T-helper 17 cell (primary cell): ENCODE measurements at regions not wholly inside any gene's neighbourhood (a gene's known extent, or its start where the extent isn't known, plus 50 kb on each side); places are given as distances from the start of the nearest gene placed in this dataset.

Experiments
- ATAC-seq: fragments of 150-1000 bp; cut with Tn5 transposase; 2 replicates; pipeline ENCODE4 v1.10.0; 2021; ENCODE audit warnings: mild to moderate bottlenecking, moderate library complexity
- DNase-seq, 3 donors: peaks; one replicate each; pipeline versions ENCODE4 v3.0.0 to v3.0.0-alpha.2; 2020 to 2021
- H3K9me3 ChIP-seq: one replicate; pipeline ENCODE4 v1.7.0; 2013; ENCODE audit warnings: low read length, mild to moderate bottlenecking; ENCODE audit not compliant: control insufficient read depth, poor library complexity, severe bottlenecking
- H3K27ac Mint-ChIP-seq: one replicate; pipeline ENCODE4 v1.8.0; 2022; ENCODE audit warnings: mild to moderate bottlenecking, moderate library complexity, mixed read lengths
- H3K27me3 Mint-ChIP-seq: one replicate; pipeline ENCODE4 v1.8.0; 2022; ENCODE audit warnings: mixed read lengths
- H3K36me3 Mint-ChIP-seq: one replicate; pipeline ENCODE4 v1.8.0; 2022; ENCODE audit warnings: low read depth, mixed read lengths
- H3K4me1 Mint-ChIP-seq: one replicate; pipeline ENCODE4 v1.8.0; 2022; ENCODE audit warnings: mild to moderate bottlenecking, mixed read lengths
- H3K4me3 Mint-ChIP-seq: one replicate; pipeline ENCODE4 v1.8.0; 2022; ENCODE audit warnings: mild to moderate bottlenecking, moderate library complexity, mixed read lengths

DNA sequence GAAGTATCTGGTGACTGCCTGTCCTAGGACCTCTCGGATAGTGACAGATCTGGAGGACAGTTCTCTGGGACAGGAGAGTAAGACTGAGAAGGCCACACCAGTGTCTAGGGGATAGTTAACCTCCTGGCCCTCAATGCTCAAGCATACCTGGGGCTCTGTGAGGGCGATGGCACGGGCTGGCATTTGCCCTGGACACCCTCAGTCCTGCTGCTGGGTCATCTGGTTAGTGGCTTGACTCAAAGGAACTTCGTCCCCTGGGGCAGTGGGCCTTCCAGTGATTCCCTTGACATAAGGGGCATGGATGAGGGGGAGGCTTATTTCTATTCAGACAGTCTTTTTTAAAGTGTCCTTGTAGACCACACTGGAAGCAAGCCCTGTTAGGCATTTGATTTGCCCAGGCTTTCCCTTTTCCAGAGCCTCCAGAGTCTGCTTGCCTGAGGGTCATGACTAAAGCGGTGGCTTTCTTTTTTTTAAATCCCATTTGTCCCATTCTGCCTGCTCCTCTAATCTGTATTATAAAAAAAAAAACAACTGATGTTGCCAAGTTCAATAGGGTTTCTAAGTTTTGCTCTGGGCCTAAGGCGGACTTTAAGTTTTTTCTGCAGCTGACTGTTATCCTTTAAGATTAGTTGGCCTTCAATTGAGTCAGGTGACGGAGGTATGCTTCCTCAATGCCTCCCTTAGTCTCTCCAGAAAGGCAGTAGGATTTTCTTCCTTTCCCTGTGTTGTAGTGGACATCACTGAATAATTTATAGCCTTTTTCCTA is 2083.5 kb upstream of the C9orf72 start:
- no peak overlapping the region for H3K4me3 Mint-ChIP-seq
- no peak overlapping the region for H3K27ac Mint-ChIP-seq
- H3K9me3 ChIP-seq = no peaks in the 10 kb centered on the region
- DNase-seq (no peak), ATAC-seq (no peak)
- no peaks in the 10 kb centered on the region for H3K36me3 Mint-ChIP-seq
- no peaks in the 10 kb centered on the region for H3K27me3 Mint-ChIP-seq
- no peaks in the 10 kb centered on the region for H3K4me1 Mint-ChIP-seq

DNA sequence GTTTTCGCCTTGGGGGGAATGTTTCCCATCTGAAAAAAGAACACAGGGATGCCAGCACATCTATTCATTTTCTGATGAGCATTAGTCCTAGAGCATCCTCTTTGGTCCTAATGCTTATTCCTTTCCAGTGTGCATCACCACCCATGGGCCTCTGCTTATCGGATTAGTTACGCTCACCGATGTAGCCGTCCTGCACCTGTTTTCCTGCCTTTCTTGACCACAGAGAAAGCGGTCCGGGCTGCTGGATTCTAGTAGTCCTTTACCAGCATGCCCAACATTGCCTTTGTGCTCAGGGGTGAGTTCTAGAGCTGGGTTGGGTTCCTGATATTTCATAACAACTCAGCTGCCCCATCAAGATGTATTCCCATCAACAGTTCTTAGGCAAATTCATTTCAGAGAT is 2084.5 kb upstream of the C9orf72 start:
- H3K27ac Mint-ChIP-seq = no peak overlapping the region
- no peak overlapping the region for H3K4me3 Mint-ChIP-seq
- H3K4me1 Mint-ChIP-seq = no peaks in the 10 kb centered on the region
- H3K27me3 Mint-ChIP-seq = no peaks in the 10 kb centered on the region
- H3K36me3 Mint-ChIP-seq = no peaks in the 10 kb centered on the region
- ATAC-seq = no peak
- DNase-seq = no peak
- no peaks in the 10 kb centered on the region for H3K9me3 ChIP-seq

DNA sequence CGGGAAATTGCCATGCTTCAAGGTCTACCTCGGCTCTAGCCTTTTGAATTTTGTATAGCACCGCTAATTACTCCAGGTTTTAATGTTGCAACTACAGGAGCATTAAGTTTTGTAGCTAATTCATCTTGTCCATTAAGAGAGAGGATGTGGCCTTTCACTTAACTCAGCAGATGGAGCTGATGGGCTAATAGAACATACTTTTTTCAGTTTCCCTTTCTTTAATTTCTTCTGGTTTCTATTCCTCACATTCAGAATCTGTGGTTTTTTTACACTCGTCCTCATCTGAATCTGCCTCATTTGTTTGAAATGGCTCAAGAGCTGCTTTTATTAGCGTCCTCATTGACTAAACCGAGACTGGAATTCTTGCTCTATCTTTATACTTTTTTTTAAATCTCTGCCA is 2085.7 kb upstream of the C9orf72 start:
- no peak for DNase-seq
- no peak overlapping the region for H3K27ac Mint-ChIP-seq

DNA sequence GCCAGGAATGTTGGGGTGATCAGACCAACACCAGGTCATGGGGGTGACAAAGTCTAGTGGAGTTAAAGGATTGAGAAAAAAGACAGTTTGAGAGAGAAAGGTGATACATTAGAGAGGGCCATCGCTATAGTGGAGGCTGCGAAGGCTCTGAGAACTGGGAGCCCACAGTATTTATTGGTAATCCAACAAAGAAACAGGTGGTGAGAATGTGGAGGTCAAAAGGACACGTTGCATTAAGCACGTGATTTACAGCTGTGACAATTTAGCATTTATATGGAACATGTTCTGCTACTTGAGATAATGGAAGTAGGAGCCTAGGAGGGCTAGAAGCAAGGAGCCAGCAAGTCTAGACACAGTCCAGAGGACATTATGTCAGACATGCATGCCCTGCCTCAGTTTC is 2086.5 kb upstream of the C9orf72 start:
- DNase-seq (no peak), ATAC-seq (no peak)
- Mint-ChIP-seq H3K27ac (no peak overlapping the region), H3K27me3 (no peaks in the 10 kb centered on the region), H3K4me1 (no peaks in the 10 kb centered on the region), H3K4me3 (no peak overlapping the region), H3K36me3 (no peaks in the 10 kb centered on the region)
- no peaks in the 10 kb centered on the region for H3K9me3 ChIP-seq

More for the DNA sequence above, 2085.7 kb upstream of the C9orf72 start:
- no peaks in the 10 kb centered on the region for H3K9me3 ChIP-seq
- no peaks in the 10 kb centered on the region for H3K4me1 Mint-ChIP-seq
- H3K27me3 Mint-ChIP-seq = no peaks in the 10 kb centered on the region
- H3K4me3 Mint-ChIP-seq = no peak overlapping the region
- no peak for ATAC-seq
- H3K36me3 Mint-ChIP-seq = no peaks in the 10 kb centered on the region

DNA sequence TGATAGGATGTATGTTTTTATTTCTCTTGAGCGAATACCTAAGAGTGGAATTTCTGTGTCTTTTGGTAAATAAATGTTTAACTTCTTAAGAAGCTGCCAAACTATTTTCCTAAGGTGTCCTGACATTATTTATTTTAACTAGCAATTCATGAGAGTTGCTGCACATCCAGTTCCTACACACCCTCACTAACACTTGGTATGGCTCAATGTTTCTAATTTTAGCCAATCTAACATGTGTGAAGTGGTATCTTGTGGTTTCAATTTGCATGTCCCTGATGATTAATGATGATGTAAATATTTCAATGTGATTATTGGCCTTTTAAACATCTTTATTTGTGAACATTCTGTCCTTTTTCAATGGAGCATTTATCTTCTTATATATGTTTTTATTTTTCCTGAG is 2095.5 kb upstream of the C9orf72 start:
- H3K9me3 ChIP-seq = no peaks in the 10 kb centered on the region
- no peak overlapping the region for H3K4me3 Mint-ChIP-seq
- H3K4me1 Mint-ChIP-seq = no peaks in the 10 kb centered on the region
- no peak overlapping the region for H3K27ac Mint-ChIP-seq
- no peaks in the 10 kb centered on the region for H3K36me3 Mint-ChIP-seq
- ATAC-seq = no peak
- DNase-seq = no peak
- no peaks in the 10 kb centered on the region for H3K27me3 Mint-ChIP-seq

DNA sequence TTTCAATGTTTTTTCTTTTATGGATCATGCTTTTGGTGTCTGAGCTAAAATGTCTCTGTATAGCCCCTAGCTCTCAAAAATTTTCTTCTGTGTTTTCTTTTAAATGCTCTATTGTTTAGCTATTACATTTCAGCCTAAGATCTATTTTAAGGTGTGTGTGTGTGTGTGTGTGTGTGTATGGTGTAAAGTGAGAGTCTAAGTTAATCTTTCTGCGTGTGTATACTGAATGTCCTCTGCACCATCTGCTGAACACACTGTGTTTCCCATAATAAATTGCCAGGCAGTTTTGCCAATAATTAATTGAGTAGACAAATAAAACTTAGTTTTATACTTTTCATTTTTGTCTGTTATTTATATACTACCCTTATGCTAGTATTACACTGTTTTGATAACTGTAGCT is 2096.3 kb upstream of the C9orf72 start:
- H3K9me3 ChIP-seq = no peaks in the 10 kb centered on the region
- Mint-ChIP-seq H3K4me3 (no peak overlapping the region), H3K4me1 (no peaks in the 10 kb centered on the region), H3K27ac (no peak overlapping the region), H3K27me3 (no peaks in the 10 kb centered on the region), H3K36me3 (no peaks in the 10 kb centered on the region)
- no peak for ATAC-seq
- no peak for DNase-seq

DNA sequence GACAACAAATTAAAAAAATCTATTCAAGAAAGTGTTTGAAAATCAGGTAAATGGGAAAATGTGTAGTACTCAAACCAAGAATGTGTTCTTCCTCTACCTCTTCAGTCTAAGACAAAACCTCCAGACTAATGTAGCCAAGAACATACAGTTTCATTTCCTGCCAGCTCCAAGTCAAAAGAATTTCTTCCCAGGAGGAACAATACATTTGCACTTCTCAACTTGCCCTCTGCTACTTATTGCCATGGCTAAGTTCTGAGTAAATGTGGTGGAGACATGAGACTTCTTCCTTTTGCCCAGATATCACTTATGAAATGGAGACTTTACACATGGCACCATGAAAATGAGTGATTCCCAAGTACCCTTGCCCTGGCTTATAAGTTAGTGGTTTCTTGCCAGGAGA is 2112.2 kb upstream of the C9orf72 start:
- Mint-ChIP-seq H3K27me3 (no peaks in the 10 kb centered on the region), H3K4me1 (no peaks in the 10 kb centered on the region), H3K4me3 (no peak overlapping the region), H3K36me3 (no peaks in the 10 kb centered on the region), H3K27ac (no peak overlapping the region)
- DNase-seq (no peak), ATAC-seq (no peak)
- no peaks in the 10 kb centered on the region for H3K9me3 ChIP-seq

DNA sequence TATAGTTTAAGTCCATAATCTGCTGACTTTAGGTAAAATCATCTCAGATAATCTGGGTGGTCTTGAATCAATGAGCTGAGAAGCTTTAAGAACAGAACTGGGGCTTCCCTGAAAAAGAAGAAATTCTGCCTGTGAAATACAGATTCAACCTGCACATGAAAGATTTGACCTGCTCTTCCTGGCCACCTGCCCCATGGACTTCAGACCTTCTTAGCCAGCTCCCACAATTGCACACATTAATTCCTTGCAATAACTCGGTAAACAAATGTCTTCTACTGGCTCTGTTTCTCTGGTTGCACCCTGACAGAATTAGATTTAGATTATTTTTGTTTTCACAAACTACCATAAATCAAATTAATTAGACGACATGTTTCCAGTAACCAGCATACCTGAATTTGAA is 2117.9 kb upstream of the C9orf72 start:
- DNase-seq (no peak), ATAC-seq (no peak)
- Mint-ChIP-seq H3K27ac (no peak overlapping the region), H3K27me3 (no peaks in the 10 kb centered on the region), H3K36me3 (no peaks in the 10 kb centered on the region), H3K4me1 (no peaks in the 10 kb centered on the region), H3K4me3 (no peak overlapping the region)
- no peaks in the 10 kb centered on the region for H3K9me3 ChIP-seq

DNA sequence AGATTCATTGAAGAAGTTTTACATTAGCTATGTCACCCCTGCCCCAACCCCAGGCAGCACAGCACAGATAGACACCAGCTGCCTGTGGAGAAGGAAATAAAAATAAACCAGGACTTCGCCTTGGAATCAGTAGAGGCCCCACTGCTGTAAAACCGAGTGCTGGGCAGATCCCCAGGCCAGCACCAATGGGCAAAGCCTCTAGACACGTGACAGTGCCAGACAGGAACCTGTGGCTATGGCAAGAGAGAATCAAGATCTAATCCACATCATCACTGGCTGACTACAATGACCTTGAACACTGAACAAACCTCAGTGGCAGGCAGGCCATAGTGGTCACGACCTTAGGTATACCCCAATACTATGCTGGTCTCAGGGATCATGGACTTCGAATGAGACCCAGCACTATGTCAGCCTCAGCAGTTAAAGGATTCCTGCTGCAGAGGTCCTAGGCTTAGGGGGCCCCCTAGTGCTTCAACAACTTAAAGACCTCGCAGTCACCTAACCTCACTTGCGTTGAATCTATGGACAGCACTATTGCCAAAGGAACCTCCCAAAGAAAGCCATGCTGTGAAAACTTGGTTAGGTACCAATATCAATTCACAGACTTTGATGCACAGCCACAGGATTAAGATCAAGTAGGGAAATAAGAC is 2118.6 kb upstream of the C9orf72 start:
- Mint-ChIP-seq H3K36me3 (no peaks in the 10 kb centered on the region), H3K27ac (no peak overlapping the region), H3K4me1 (no peaks in the 10 kb centered on the region), H3K4me3 (no peak overlapping the region), H3K27me3 (no peaks in the 10 kb centered on the region)
- no peak for ATAC-seq
- DNase-seq = no peak
- no peaks in the 10 kb centered on the region for H3K9me3 ChIP-seq

DNA sequence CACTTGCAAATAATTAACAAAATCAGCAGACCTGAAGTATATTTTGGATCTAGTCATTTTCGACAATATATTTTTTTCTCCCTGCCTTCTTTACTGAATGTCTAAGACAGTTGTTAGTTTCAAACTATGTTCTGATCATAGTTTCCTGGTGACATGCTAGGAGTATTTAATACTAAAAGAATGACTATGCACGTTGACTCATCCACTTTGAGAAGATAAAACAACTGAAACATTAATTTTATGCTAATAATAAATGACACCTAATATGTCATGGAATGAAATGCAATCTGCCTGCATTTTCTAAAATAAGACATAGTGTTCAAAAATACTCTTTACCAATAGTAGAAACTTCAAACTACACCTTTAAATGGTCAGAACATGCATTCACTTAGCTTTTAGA is 2123.7 kb upstream of the C9orf72 start:
- no peak overlapping the region for H3K27ac Mint-ChIP-seq
- H3K4me3 Mint-ChIP-seq = no peak overlapping the region
- no peaks in the 10 kb centered on the region for H3K4me1 Mint-ChIP-seq
- no peak for DNase-seq
- H3K27me3 Mint-ChIP-seq = no peaks in the 10 kb centered on the region
- no peaks in the 10 kb centered on the region for H3K36me3 Mint-ChIP-seq
- ATAC-seq = no peak
- H3K9me3 ChIP-seq = no peaks in the 10 kb centered on the region

DNA sequence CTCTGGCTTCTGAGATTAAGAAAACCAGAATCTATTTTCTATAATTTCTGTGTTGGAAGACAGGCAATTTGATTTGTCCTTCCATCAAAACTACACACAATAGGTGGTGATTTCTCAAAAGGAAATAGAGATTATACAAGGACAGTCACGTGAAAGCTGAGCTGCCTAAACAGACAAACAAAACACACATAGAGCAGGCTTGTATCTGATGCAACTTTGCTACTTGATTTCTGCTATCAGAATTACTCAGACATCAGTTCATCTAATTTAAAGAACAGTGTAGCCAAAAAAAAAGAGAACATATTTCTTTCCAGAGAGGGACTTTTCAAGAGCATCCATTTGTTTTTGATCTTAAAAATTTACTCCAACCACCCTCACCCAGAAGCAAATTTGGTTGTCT is 2128.3 kb upstream of the C9orf72 start:
- Mint-ChIP-seq H3K27me3 (no peaks in the 10 kb centered on the region), H3K4me1 (no peaks in the 10 kb centered on the region), H3K4me3 (no peak overlapping the region), H3K36me3 (no peaks in the 10 kb centered on the region), H3K27ac (no peak overlapping the region)
- DNase-seq (no peak), ATAC-seq (no peak)
- H3K9me3 ChIP-seq = no peaks in the 10 kb centered on the region

DNA sequence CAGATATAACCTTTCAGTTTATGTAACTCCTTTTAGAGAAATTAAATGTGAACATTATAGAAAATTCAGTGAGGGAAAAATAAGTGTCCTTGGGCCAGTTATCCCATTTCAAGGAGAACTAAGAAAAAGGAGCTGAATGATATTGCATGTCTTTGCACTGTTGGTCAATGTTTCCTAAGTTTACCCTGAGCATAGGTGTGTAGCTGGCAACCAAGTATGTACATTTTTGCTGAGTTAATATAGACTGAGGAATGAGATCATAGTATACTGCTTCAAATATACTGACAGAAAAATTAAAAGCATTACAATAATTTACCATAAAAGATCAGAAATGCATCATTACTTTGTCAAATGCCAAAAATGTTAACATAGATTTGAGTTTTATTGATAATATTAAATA is 2128.7 kb upstream of the C9orf72 start:
- Mint-ChIP-seq H3K27ac (no peak overlapping the region), H3K4me1 (no peaks in the 10 kb centered on the region), H3K36me3 (no peaks in the 10 kb centered on the region), H3K4me3 (no peak overlapping the region), H3K27me3 (no peaks in the 10 kb centered on the region)
- no peaks in the 10 kb centered on the region for H3K9me3 ChIP-seq
- DNase-seq (no peak), ATAC-seq (no peak)

DNA sequence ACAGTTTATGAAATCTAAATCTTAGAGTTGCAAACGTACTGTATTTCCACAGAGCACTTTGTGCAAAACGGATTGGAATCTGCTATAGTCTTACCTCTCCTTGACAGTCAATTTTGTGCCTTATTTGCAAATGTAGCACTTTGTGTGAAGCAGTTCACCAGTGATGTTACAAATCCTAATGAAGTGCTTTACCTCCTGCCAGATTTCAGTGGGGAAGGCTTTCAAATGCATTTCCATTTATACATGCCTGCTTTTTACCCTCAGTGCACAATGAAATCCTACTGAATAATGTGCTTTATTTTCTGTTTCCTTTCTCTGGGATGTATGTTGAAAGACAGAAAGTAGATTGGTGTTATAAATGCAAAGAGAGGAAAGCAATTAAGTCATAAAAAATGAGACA is 2141.6 kb upstream of the C9orf72 start:
- Mint-ChIP-seq H3K36me3 (no peaks in the 10 kb centered on the region), H3K27me3 (no peaks in the 10 kb centered on the region), H3K4me1 (no peaks in the 10 kb centered on the region), H3K4me3 (no peak overlapping the region), H3K27ac (no peak overlapping the region)
- ATAC-seq = no peak
- H3K9me3 ChIP-seq = no peaks in the 10 kb centered on the region
- DNase-seq = no peak

DNA sequence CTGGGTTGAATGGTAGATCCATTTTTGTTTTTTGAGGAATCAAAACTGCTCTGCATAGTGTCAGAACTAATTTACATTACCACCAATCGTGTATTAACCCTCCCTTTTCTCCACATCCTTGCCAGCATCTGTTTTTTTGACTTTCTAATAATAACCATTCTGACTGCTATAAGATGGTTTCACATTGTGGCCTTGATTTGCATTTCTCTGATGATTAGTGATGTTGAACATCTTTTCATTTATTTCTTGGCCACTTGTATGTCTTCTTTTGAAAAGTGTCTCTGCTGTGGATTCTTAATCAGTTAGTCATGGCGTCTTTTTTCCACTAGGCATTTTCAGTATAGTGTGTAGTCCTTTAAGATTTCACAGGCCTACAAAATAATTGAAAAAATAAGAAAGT is 2144.3 kb upstream of the C9orf72 start:
- no peak overlapping the region for H3K4me3 Mint-ChIP-seq

More for the DNA sequence above, 2144.3 kb upstream of the C9orf72 start:
- DNase-seq = no peak
- no peaks in the 10 kb centered on the region for H3K36me3 Mint-ChIP-seq
- H3K4me1 Mint-ChIP-seq = no peaks in the 10 kb centered on the region
- no peaks in the 10 kb centered on the region for H3K9me3 ChIP-seq
- no peak overlapping the region for H3K27ac Mint-ChIP-seq
- no peak for ATAC-seq
- no peaks in the 10 kb centered on the region for H3K27me3 Mint-ChIP-seq
